Left lung (tissue), 4 donors: ENCODE measurements at regions not wholly inside any gene's neighbourhood (a gene's known extent, or its start where the extent isn't known, plus 50 kb on each side); places are given as distances from the start of the nearest gene placed in this dataset.

Experiments
- ATAC-seq: fragments of 200-7000 bp; cut with Tn5 transposase; one replicate; pipeline ENCODE4 v1.9.1; 2020; ENCODE audit warnings: moderate library complexity
- DNase-seq, 4 donors: peaks; one replicate each; pipeline ENCODE4 v3.0.0-alpha.2; 2013 to 2020
- H3K27ac ChIP-seq, 2 donors: fragments of 200-600 bp; sonication (generic) in 1 of 2; one replicate each; pipeline versions ENCODE4 v1.5.0 to v1.8.0; 2020 to 2021
- H3K27me3 ChIP-seq, 2 donors: fragments of 200-600 bp; sonication (generic) in 1 of 2; one replicate each; pipeline versions ENCODE4 v1.5.0 to v1.8.0; 2020 to 2021
- H3K36me3 ChIP-seq, 2 donors: fragments of 200-600 bp; sonication (generic) in 1 of 2; one replicate each; pipeline versions ENCODE4 v1.5.0 to v1.8.0; 2020 to 2021
- H3K4me1 ChIP-seq, 2 donors: fragments of 200-600 bp; one replicate each; pipeline ENCODE4 v1.8.0; 2021
- H3K4me3 ChIP-seq, 2 donors: fragments of 200-600 bp; sonication (generic) in 1 of 2; one replicate each; pipeline versions ENCODE4 v1.5.0 to v1.8.0; 2020 to 2021; ENCODE audit warnings: mild to moderate bottlenecking in 1 of 2
- H3K9me3 ChIP-seq, 2 donors: fragments of 200-600 bp; sonication (generic) in 1 of 2; one replicate each; pipeline versions ENCODE4 v1.5.0 to v1.8.0; 2020 to 2021
- intact Hi-C, 2 donors: fragments of 100-400 bp; cut with DNase I; formaldehyde crosslinking; loops; one replicate each; pipeline versions ENCODE4 v1.11.2 to v1.14.2; 2022
- TF ChIP-seq, protein P1 (sequence below), 2 donors: fragments of 200-600 bp; sonication (generic) in 1 of 2; IDR thresholded peaks; one replicate each; pipeline versions ENCODE4 v1.5.0 to v1.8.0; 2021; ENCODE audit warnings: antibody characterized with exemption in 2 of 2
- donor health status: DM: no; HTN: yes; CAD: no.
- donor health status: DM: no; HTN: no; CAD: no.

GRCh38 chr3:159185443-159186050 is 383.7 kb downstream of the MFSD1 start:
- Histone ChIP-seq H3K36me3 (no peaks in the 10 kb centered on the region), H3K9me3 (no peaks in the 10 kb centered on the region), H3K4me1 (no peaks in the 10 kb centered on the region), H3K4me3 (no peak overlapping the region), H3K27ac (no peak overlapping the region), H3K27me3 (no peaks in the 10 kb centered on the region)
- intact Hi-C loops = no loop called here
- no peak for ATAC-seq
- TF ChIP-seq, protein P1, sequence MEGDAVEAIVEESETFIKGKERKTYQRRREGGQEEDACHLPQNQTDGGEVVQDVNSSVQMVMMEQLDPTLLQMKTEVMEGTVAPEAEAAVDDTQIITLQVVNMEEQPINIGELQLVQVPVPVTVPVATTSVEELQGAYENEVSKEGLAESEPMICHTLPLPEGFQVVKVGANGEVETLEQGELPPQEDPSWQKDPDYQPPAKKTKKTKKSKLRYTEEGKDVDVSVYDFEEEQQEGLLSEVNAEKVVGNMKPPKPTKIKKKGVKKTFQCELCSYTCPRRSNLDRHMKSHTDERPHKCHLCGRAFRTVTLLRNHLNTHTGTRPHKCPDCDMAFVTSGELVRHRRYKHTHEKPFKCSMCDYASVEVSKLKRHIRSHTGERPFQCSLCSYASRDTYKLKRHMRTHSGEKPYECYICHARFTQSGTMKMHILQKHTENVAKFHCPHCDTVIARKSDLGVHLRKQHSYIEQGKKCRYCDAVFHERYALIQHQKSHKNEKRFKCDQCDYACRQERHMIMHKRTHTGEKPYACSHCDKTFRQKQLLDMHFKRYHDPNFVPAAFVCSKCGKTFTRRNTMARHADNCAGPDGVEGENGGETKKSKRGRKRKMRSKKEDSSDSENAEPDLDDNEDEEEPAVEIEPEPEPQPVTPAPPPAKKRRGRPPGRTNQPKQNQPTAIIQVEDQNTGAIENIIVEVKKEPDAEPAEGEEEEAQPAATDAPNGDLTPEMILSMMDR (IDR thresholded peaks at IDR 0.05) = no peak
- DNase-seq = no peak

- no peaks in the 10 kb centered on the region for H3K36me3 ChIP-seq
- H3K27me3 ChIP-seq = no peaks in the 10 kb centered on the region
- no peaks in the 10 kb centered on the region for H3K4me1 ChIP-seq
- no peak overlapping the region for H3K4me3 ChIP-seq
- H3K27ac ChIP-seq = no peak overlapping the region
- DNase-seq (no peak), ATAC-seq (no peak)
- intact Hi-C loops = no loop called here
- TF ChIP-seq, protein P1 (IDR thresholded peaks at IDR 0.05) = no peak
- H3K9me3 ChIP-seq = no peaks in the 10 kb centered on the region
Measured at GRCh38 chr3:159186581-159186980, 384.7 kb downstream of the MFSD1 start.

DNA sequence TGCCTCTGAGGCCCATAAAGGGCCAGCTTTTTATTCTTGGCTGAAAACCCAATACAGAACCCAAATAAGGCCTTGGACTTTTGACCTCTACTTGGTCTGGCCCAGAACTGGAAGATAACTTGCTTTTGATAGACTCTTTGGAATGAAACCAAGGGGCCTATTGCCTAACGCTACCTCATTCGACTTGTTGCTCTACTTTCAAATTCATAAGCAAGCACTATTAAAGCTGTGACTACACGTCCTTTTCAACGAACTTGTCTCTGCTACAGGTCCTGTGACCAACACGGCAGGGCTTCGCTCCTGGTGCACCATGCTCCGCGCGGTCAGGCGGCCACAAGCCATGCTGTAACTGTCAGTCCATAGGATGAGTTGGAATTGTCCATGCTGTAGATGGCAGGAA is 385.4 kb downstream of the MFSD1 start:
- H3K27ac ChIP-seq = no peak overlapping the region
- no peak overlapping the region for H3K4me3 ChIP-seq
- ATAC-seq (no peak), DNase-seq (peak in 1 of 4 donors; percentile 60)
- H3K9me3 ChIP-seq = no peaks in the 10 kb centered on the region
- TF ChIP-seq, protein P1 (IDR thresholded peaks at IDR 0.05) = no peak
- intact Hi-C loops = no loop called here
- no peaks in the 10 kb centered on the region for H3K36me3 ChIP-seq
- no peaks in the 10 kb centered on the region for H3K4me1 ChIP-seq
- no peaks in the 10 kb centered on the region for H3K27me3 ChIP-seq

- Histone ChIP-seq H3K4me3 (no peak overlapping the region), H3K27ac (no peak overlapping the region), H3K4me1 (no peaks in the 10 kb centered on the region), H3K9me3 (no peaks in the 10 kb centered on the region), H3K36me3 (no peaks in the 10 kb centered on the region), H3K27me3 (no peaks in the 10 kb centered on the region)
- intact Hi-C loops = no loop called here
- TF ChIP-seq, protein P1 (IDR thresholded peaks at IDR 0.05) = no peak
- no peak for ATAC-seq
- DNase-seq = no peak
Measured at GRCh38 chr3:159187706-159188105, 385.9 kb downstream of the MFSD1 start.

GRCh38 chr3:159189994-159190669 is 388.3 kb downstream of the MFSD1 start:
- H3K4me3 ChIP-seq = no peak overlapping the region
- H3K4me1 ChIP-seq = no peaks in the 10 kb centered on the region
- no peak for ATAC-seq
- DNase-seq = no peak
- no peaks in the 10 kb centered on the region for H3K27me3 ChIP-seq
- intact Hi-C loops = no loop called here
- no peaks in the 10 kb centered on the region for H3K36me3 ChIP-seq
- TF ChIP-seq, protein P1 (IDR thresholded peaks at IDR 0.05) = no peak
- H3K9me3 ChIP-seq = peaks cover 0 to 3% of the 10 kb centered on the region in 2 donors
- H3K27ac ChIP-seq = no peak overlapping the region
